Panc1 (cell line): ENCODE measurements at regions not wholly inside any gene's neighbourhood (a gene's known extent, or its start where the extent isn't known, plus 50 kb on each side); places are given as distances from the start of the nearest gene placed in this dataset.

ENCODE experiments used
- ATAC-seq: fragments of 200-7000 bp; cut with Tn5 transposase; 2 replicates; pipeline ENCODE4 v1.9.1; 2020; ENCODE audit warnings: mild to moderate bottlenecking, moderate library complexity
- BruUV-seq: library from RNA; stranded (reverse); fragments of 400-500 nt; replicated peaks from 2 replicates; lab custom pipeline; 2021; lab: Mats Ljungman, UMichigan
- CTCF ChIA-PET: fragments of 300-600 bp; sonication (Branson Sonifier 250); formaldehyde crosslinking; loops from one replicate; lab custom pipeline; 2022; ENCODE audit warnings: antibody characterized with exemption; lab: Charles Lee
- POLR2A ChIA-PET: fragments of 300-600 bp; sonication (Branson Sonifier 250); formaldehyde crosslinking; loops from one replicate; lab custom pipeline; 2022; ENCODE audit warnings: antibody characterized with exemption; lab: Charles Lee
- DNase-seq: peaks from one replicate; pipeline ENCODE4 v3.0.0-alpha.2; 2010; ENCODE audit warnings: low read depth, low spot score
- H3K27ac ChIP-seq: 2 replicates; pipeline ENCODE4 v1.5.1; 2011; ENCODE audit warnings: mild to moderate bottlenecking, low read length, inconsistent platforms
- H3K27me3 ChIP-seq: fragments of 200-500 bp; sonication (Bioruptor generic); 2 replicates; pipeline ENCODE4 v1.6.0; 2014; ENCODE audit warnings: low read length, inconsistent platforms; ENCODE audit not compliant: control insufficient read depth, insufficient read depth
- H3K36me3 ChIP-seq: fragments of 200-500 bp; sonication (Bioruptor generic); 2 replicates; pipeline ENCODE4 v1.5.1; 2014; ENCODE audit warnings: inconsistent platforms, mild to moderate bottlenecking, low read length, moderate library complexity; ENCODE audit not compliant: control insufficient read depth, insufficient read depth
- H3K4me1 ChIP-seq: 2 replicates; pipeline ENCODE4 v1.5.1; 2011; ENCODE audit warnings: inconsistent platforms, mild to moderate bottlenecking, low read length, moderate library complexity; ENCODE audit not compliant: control insufficient read depth, insufficient read depth
- H3K4me3 ChIP-seq, 2 experiments: 2 replicates each; pipeline ENCODE4 v1.5.1; 2011 to 2012; ENCODE audit warnings: low read depth in 2 of 2, low read length in 2 of 2, mild to moderate bottlenecking in 2 of 2, inconsistent platforms in 1 of 2, moderate library complexity in 1 of 2
- H3K9me3 ChIP-seq: fragments of 200-500 bp; sonication (Bioruptor generic); 2 replicates; pipeline ENCODE4 v1.5.1; 2014; ENCODE audit warnings: low read depth, mild to moderate bottlenecking, inconsistent platforms, low read length, moderate library complexity; ENCODE audit not compliant: control insufficient read depth, insufficient read depth
- POLR2AphosphoS5 ChIP-seq: IDR thresholded peaks from 2 replicates; pipeline ENCODE4 v1.6.1; 2012; ENCODE audit warnings: mild to moderate bottlenecking, low read depth, low read length, moderate library complexity
- REST ChIP-seq, 2 experiments: IDR thresholded peaks; 2 replicates each; pipeline ENCODE4 v1.6.1; 2011 to 2012; ENCODE audit warnings: low read depth in 2 of 2, control low read depth in 1 of 2, low read length in 1 of 2, mild to moderate bottlenecking in 1 of 2, moderate library complexity in 1 of 2; ENCODE audit not compliant: insufficient read depth in 1 of 2
- SIN3A ChIP-seq: IDR thresholded peaks from 2 replicates; pipeline ENCODE4 v1.6.1; 2012; ENCODE audit warnings: low read depth, mild to moderate bottlenecking, low read length, moderate library complexity, borderline replicate concordance; ENCODE audit not compliant: insufficient read depth
- TCF7L2 ChIP-seq: IDR thresholded peaks from 2 replicates; pipeline ENCODE4 v1.6.1; 2011; ENCODE audit warnings: mild to moderate bottlenecking, low read depth, low read length, inconsistent platforms
- in situ Hi-C: cut with HindIII; loops from 2 replicates; pipeline ENCODE4 v1.10.0; 2016; ENCODE audit warnings: low sequenced_read_pairs, low pct_unique_long_range_greater_than_20kb
- intact Hi-C: fragments of 100-400 bp; cut with micrococcal nuclease; formaldehyde crosslinking; loops from one replicate; pipeline ENCODE4 v1.10.0; 2022; ENCODE audit not compliant: unreplicated experiment
- TF ChIP-seq, protein P1 (sequence below): fragments of 450-650 bp; IDR thresholded peaks from 2 replicates; pipeline ENCODE4 v1.5.1; 2017; ENCODE audit warnings: mild to moderate bottlenecking

DNA sequence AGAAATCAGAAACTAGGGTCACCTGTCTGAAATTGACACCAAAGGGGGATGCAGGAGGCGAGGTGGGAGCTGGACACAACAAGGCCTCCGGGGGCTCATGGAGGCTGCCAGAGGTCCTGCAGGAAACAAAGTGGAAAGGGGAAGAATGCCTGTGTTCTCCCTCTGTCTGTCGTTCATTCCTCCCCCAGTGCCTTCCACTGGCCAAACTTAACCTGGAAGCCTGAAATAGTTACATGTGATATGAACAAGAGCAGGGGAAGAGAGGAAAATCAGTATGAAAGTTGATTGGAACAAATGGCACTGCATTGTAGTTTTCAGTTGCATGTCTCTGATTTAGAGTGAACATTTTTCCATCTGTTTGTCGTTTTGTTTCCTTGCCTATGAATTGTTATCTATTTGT is 502.0 kb upstream of the CFAP20DC start:
- ChIA-PET CTCF (no interaction called here), POLR2A (no interaction called here)
- Histone ChIP-seq H3K27me3 (no peaks in the 10 kb centered on the region), H3K4me3 (no peak overlapping the region), H3K4me1 (no peaks in the 10 kb centered on the region), H3K36me3 (no peaks in the 10 kb centered on the region), H3K27ac (no peak overlapping the region), H3K9me3 (no peaks in the 10 kb centered on the region)
- BruUV-seq = no TSS peak
- intact Hi-C loops = no loop called here
- no peak for DNase-seq
- in situ Hi-C loops = no loop called here
- no peak for ATAC-seq
- TF ChIP-seq REST (IDR thresholded peaks at IDR 0.05; ENCODE audit: insufficient read depth in 1 of 2, low read depth in 2 of 2, low read length in 1 of 2) = no peak
- no peak for TF ChIP-seq TCF7L2
- TF ChIP-seq, protein P1, sequence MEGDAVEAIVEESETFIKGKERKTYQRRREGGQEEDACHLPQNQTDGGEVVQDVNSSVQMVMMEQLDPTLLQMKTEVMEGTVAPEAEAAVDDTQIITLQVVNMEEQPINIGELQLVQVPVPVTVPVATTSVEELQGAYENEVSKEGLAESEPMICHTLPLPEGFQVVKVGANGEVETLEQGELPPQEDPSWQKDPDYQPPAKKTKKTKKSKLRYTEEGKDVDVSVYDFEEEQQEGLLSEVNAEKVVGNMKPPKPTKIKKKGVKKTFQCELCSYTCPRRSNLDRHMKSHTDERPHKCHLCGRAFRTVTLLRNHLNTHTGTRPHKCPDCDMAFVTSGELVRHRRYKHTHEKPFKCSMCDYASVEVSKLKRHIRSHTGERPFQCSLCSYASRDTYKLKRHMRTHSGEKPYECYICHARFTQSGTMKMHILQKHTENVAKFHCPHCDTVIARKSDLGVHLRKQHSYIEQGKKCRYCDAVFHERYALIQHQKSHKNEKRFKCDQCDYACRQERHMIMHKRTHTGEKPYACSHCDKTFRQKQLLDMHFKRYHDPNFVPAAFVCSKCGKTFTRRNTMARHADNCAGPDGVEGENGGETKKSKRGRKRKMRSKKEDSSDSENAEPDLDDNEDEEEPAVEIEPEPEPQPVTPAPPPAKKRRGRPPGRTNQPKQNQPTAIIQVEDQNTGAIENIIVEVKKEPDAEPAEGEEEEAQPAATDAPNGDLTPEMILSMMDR = no peak
- no peak for TF ChIP-seq SIN3A
- TF ChIP-seq POLR2AphosphoS5 = no peak

- H3K4me1 ChIP-seq = no peaks in the 10 kb centered on the region
- BruUV-seq = no TSS peak
- H3K9me3 ChIP-seq = no peaks in the 10 kb centered on the region
- CTCF ChIA-PET = no interaction called here
- no peak overlapping the region for H3K4me3 ChIP-seq
- DNase-seq (no peak), ATAC-seq (no peak)
- no peaks in the 10 kb centered on the region for H3K27me3 ChIP-seq
- no peak overlapping the region for H3K27ac ChIP-seq
- in situ Hi-C loops (no loop called here), intact Hi-C loops (loop anchor here (10.0 kb wide), 1 partner anchor 335 kb away; no protein-coding TSS in a partner anchor)
- no peaks in the 10 kb centered on the region for H3K36me3 ChIP-seq
- TF ChIP-seq, protein P1 = no peak
- no peak for TF ChIP-seq POLR2AphosphoS5
- TF ChIP-seq SIN3A = no peak
- TF ChIP-seq REST (IDR thresholded peaks at IDR 0.05; ENCODE audit: insufficient read depth in 1 of 2, low read depth in 2 of 2, low read length in 1 of 2) = no peak
- TF ChIP-seq TCF7L2 = no peak
- POLR2A ChIA-PET = no interaction called here
Observed at GRCh38 chr3:59549962-59550361, 500.1 kb upstream of the CFAP20DC start.
